B cell (primary cell): ENCODE measurements at regions not wholly inside any gene's neighbourhood (a gene's known extent, or its start where the extent isn't known, plus 50 kb on each side); places are given as distances from the start of the nearest gene placed in this dataset.

Source experiments
- ATAC-seq: fragments of 200-7000 bp; cut with Tn5 transposase; one replicate; pipeline ENCODE4 v1.10.0; 2021; ENCODE audit warnings: low read depth, mild to moderate bottlenecking, moderate number of reproducible peaks, moderate library complexity
- CTCF ChIA-PET: fragments of 350-600 bp; sonication (Branson Sonifier 250); formaldehyde crosslinking; loops from one replicate; lab custom pipeline; 2021; ENCODE audit warnings: antibody characterized with exemption, inconsistent platforms; lab: Charles Lee
- POLR2A ChIA-PET: fragments of 350-600 bp; sonication (Branson Sonifier 250); formaldehyde crosslinking; loops from one replicate; lab custom pipeline; 2021; ENCODE audit warnings: antibody characterized with exemption; lab: Charles Lee
- DNase-seq: peaks from one replicate; pipeline ENCODE4 v3.0.0; 2013
- H2AFZ ChIP-seq: 2 replicates; pipeline ENCODE4 v1.6.1; 2012; ENCODE audit warnings: mild to moderate bottlenecking, low read depth, low read length; ENCODE audit not compliant: insufficient read depth, poor library complexity, severe bottlenecking
- H3K27ac ChIP-seq, 2 donors: 1 replicate in 1 of 2; 2 replicates in 1 of 2; pipeline ENCODE4 v1.5.1; 2012 to 2013; ENCODE audit warnings: low read length in 2 of 2, mild to moderate bottlenecking in 2 of 2, moderate library complexity in 1 of 2
- H3K27me3 ChIP-seq, 4 experiments: fragments of 200-600 bp in 1 of 4; sonication (generic) in 1 of 4; replicated peaks in 1 of 4; 1 replicate in 2 of 4; 2 replicates in 2 of 4; pipeline versions ENCODE4 v1.6.1 to v1.7.0; 2013 to 2016; ENCODE audit warnings: low read length in 3 of 4, mild to moderate bottlenecking in 2 of 4, mixed read lengths in 1 of 4, moderate library complexity in 1 of 4; ENCODE audit not compliant: insufficient read depth in 4 of 4, control insufficient read depth in 3 of 4; ENCODE audit errors: control extremely low read depth in 1 of 4
- H3K36me3 ChIP-seq, 2 experiments: replicated peaks in 1 of 2; 1 replicate in 1 of 2; 2 replicates in 1 of 2; pipeline versions ENCODE4 v1.6.1 to v1.7.1; 2013; ENCODE audit warnings: low read length in 1 of 2; ENCODE audit not compliant: insufficient read depth in 2 of 2, control insufficient read depth in 1 of 2; ENCODE audit errors: control extremely low read depth in 1 of 2, extremely low read depth in 1 of 2
- H3K4me1 ChIP-seq, 2 donors: fragments of 200-600 bp in 1 of 2; sonication (generic) in 1 of 2; 1 replicate in 1 of 2; 2 replicates in 1 of 2; pipeline versions ENCODE4 v1.5.1 to v1.6.1; 2013 to 2017; ENCODE audit warnings: low read length in 2 of 2; ENCODE audit not compliant: control insufficient read depth in 2 of 2, insufficient read depth in 2 of 2
- H3K4me2 ChIP-seq: replicated peaks from 2 replicates; pipeline ENCODE3; 2012; ENCODE audit warnings: mild to moderate bottlenecking, low read depth, low read length; ENCODE audit not compliant: poor library complexity, severe bottlenecking
- H3K4me3 ChIP-seq, 5 experiments: fragments of 200-600 bp in 1 of 5; sonication (generic) in 1 of 5; 1 replicate in 3 of 5; 2 replicates in 2 of 5; pipeline versions ENCODE4 v1.5.1 to v1.7.0; 2011 to 2016; ENCODE audit warnings: low read length in 4 of 5, mild to moderate bottlenecking in 4 of 5, low read depth in 2 of 5, control low read depth in 1 of 5, moderate library complexity in 1 of 5; ENCODE audit not compliant: insufficient read depth in 1 of 5; ENCODE audit errors: control extremely low read depth in 1 of 5, extremely low read depth in 1 of 5
- H3K79me2 ChIP-seq: fragments of 200-600 bp; sonication (generic); one replicate; pipeline ENCODE4 v1.6.0; 2016; ENCODE audit warnings: low read length; ENCODE audit not compliant: control insufficient read depth, insufficient read depth
- H3K9ac ChIP-seq: fragments of 200-600 bp; sonication (generic); 2 replicates; pipeline ENCODE4 v1.6.1; 2017; ENCODE audit warnings: mild to moderate bottlenecking, low read length, moderate library complexity
- H3K9me3 ChIP-seq, 3 donors: one replicate each; pipeline versions ENCODE4 v1.6.1 to v1.7.1; 2013; ENCODE audit warnings: low read length in 2 of 3; ENCODE audit not compliant: control insufficient read depth in 2 of 3, insufficient read depth in 1 of 3; ENCODE audit errors: control extremely low read depth in 1 of 3
- H4K20me1 ChIP-seq: 2 replicates; pipeline ENCODE4 v1.6.0; 2012; ENCODE audit warnings: mild to moderate bottlenecking, low read length; ENCODE audit not compliant: insufficient read depth, control insufficient read depth, poor library complexity, severe bottlenecking
- H3K27ac Mint-ChIP-seq: one replicate; pipeline ENCODE4 v1.8.0; 2021; ENCODE audit warnings: mixed read lengths
- H3K27me3 Mint-ChIP-seq: one replicate; pipeline ENCODE4 v1.8.0; 2021; ENCODE audit warnings: mixed read lengths
- H3K4me1 Mint-ChIP-seq: one replicate; pipeline ENCODE4 v1.8.0; 2021; ENCODE audit warnings: mixed read lengths
- H3K4me3 Mint-ChIP-seq: one replicate; pipeline ENCODE4 v1.8.0; 2021; ENCODE audit warnings: mixed read lengths
- H3K9me3 Mint-ChIP-seq: one replicate; pipeline ENCODE4 v1.8.0; 2022; ENCODE audit warnings: mixed read lengths; ENCODE audit not compliant: insufficient read depth
- EZH2 ChIP-seq: IDR thresholded peaks from 2 replicates; pipeline ENCODE4 v1.6.1; 2012; ENCODE audit warnings: borderline replicate concordance, low read depth, mild to moderate bottlenecking, moderate library complexity, low read length; ENCODE audit not compliant: insufficient read depth, poor library complexity, severe bottlenecking
- WGBS: methylation state at CpG from one replicate; pipeline ENCODE4 v1.1.5; 2013; ENCODE audit warnings: missing lambda C conversion rate; ENCODE audit not compliant: insufficient coverage; 5-methylcytosine and 5-hydroxymethylcytosine counted together
- intact Hi-C: fragments of 100-400 bp; cut with micrococcal nuclease; formaldehyde crosslinking; loops from one replicate; pipeline ENCODE4 v1.10.0; 2022
- TF ChIP-seq, protein P1 (sequence below): fragments of 200-600 bp; IDR thresholded peaks from one replicate; pipeline ENCODE4 v1.8.0; 2022; ENCODE audit warnings: antibody characterized with exemption, mild to moderate bottlenecking

DNA sequence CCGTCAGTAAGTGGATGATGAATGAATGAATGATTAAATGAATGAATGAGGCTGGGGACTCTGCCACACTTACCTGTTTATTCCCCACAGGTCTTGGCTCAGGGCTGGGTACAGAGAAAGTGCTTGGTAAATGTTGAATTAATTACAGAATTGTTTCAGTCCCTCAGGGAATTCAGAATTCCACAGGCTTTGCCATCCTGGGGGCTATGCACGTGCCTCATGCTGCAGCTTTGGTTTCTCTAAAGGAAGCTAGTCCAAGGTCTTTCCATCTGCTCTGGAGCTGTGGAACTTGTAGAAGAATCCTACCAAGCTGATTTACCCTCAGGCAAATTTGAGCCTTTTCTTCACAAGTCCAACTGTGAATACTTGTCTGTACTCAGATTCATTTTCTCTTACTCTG is 376.8 kb upstream of the AJAP1 start:
- ATAC-seq (no peak), DNase-seq (no peak)
- H3K27me3 ChIP-seq: peaks cover 0 to 7% (median 3%) of the 10 kb centered on the region in 4 experiments
- peaks cover 5% of the 10 kb centered on the region for H3K9me3 Mint-ChIP-seq
- peaks cover 2 to 26% (median 6%) of the 10 kb centered on the region in 3 donors for H3K9me3 ChIP-seq
- H3K4me3 Mint-ChIP-seq: no peak overlapping the region
- H3K79me2 ChIP-seq: no peaks in the 10 kb centered on the region
- H3K9ac ChIP-seq: no peak overlapping the region
- H3K27me3 Mint-ChIP-seq: peaks cover 29% of the 10 kb centered on the region
- no peak overlapping the region for H2AFZ ChIP-seq
- H4K20me1 ChIP-seq: no peaks in the 10 kb centered on the region
- no peak overlapping the region for H3K4me2 ChIP-seq
- CTCF ChIA-PET: no interaction called here
- no peaks in the 10 kb centered on the region for H3K36me3 ChIP-seq
- intact Hi-C loops: no loop called here
- POLR2A ChIA-PET: no interaction called here
- no peak overlapping the region for H3K27ac Mint-ChIP-seq
- H3K4me1 ChIP-seq: no peaks in the 10 kb centered on the region
- no peaks in the 10 kb centered on the region for H3K4me1 Mint-ChIP-seq
- no peak for TF ChIP-seq EZH2
- TF ChIP-seq, protein P1, sequence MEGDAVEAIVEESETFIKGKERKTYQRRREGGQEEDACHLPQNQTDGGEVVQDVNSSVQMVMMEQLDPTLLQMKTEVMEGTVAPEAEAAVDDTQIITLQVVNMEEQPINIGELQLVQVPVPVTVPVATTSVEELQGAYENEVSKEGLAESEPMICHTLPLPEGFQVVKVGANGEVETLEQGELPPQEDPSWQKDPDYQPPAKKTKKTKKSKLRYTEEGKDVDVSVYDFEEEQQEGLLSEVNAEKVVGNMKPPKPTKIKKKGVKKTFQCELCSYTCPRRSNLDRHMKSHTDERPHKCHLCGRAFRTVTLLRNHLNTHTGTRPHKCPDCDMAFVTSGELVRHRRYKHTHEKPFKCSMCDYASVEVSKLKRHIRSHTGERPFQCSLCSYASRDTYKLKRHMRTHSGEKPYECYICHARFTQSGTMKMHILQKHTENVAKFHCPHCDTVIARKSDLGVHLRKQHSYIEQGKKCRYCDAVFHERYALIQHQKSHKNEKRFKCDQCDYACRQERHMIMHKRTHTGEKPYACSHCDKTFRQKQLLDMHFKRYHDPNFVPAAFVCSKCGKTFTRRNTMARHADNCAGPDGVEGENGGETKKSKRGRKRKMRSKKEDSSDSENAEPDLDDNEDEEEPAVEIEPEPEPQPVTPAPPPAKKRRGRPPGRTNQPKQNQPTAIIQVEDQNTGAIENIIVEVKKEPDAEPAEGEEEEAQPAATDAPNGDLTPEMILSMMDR: no peak
- 90% methylated on average over 1 of the region's 2 CpGs for WGBS
- H3K4me3 ChIP-seq: no peak overlapping the region
- no peak overlapping the region for H3K27ac ChIP-seq

DNA sequence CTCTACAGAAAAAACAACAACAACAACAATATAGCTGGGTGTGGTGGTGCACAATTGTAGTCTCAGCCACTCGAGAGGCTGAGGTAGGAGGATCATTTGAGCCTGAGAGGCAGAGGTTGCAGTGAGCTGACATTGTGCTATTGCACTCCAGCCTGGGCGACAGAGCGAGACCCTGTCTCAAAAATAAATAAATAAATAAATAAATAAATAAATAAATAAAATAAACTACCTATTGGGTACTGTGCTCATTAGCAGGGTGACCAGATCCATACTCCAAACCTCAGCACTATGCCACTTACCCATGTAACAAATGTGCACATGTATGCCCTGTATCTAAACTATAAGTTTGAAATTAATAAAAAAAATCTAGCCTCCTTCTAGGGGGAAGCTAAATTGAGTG is 369.4 kb upstream of the AJAP1 start:
- Histone ChIP-seq H3K4me2 (no peak overlapping the region), H3K79me2 (no peaks in the 10 kb centered on the region), H3K27me3 (peaks cover 0 to 2% (median 0%) of the 10 kb centered on the region in 4 experiments), H3K4me3 (no peak overlapping the region), H4K20me1 (no peaks in the 10 kb centered on the region), H2AFZ (no peak overlapping the region), H3K27ac (no peak overlapping the region), H3K4me1 (no peaks in the 10 kb centered on the region), H3K9me3 (peaks cover 0 to 3% (median 0%) of the 10 kb centered on the region in 3 donors), H3K36me3 (no peaks in the 10 kb centered on the region), H3K9ac (no peak overlapping the region)
- ChIA-PET POLR2A (interaction anchor here (0.6 kb wide), 1 partner anchor 259 kb away, joined by 6 read pairs; no protein-coding TSS in a partner anchor), CTCF (no interaction called here)
- no peak for TF ChIP-seq EZH2
- TF ChIP-seq, protein P1: no peak
- Mint-ChIP-seq H3K4me1 (no peaks in the 10 kb centered on the region), H3K27ac (no peak overlapping the region), H3K4me3 (no peak overlapping the region), H3K9me3 (peaks cover 3% of the 10 kb centered on the region), H3K27me3 (peaks cover 13% of the 10 kb centered on the region)
- ATAC-seq (no peak), DNase-seq (no peak)
- intact Hi-C loops: no loop called here
- no CpG with 5 or more reads among the region's 3 CpGs for WGBS
